ENCODE measurements at regions not wholly inside any gene's neighbourhood (a gene's known extent, or its start where the extent isn't known, plus 50 kb on each side); places are given as distances from the start of the nearest gene placed in this dataset.

DNA sequence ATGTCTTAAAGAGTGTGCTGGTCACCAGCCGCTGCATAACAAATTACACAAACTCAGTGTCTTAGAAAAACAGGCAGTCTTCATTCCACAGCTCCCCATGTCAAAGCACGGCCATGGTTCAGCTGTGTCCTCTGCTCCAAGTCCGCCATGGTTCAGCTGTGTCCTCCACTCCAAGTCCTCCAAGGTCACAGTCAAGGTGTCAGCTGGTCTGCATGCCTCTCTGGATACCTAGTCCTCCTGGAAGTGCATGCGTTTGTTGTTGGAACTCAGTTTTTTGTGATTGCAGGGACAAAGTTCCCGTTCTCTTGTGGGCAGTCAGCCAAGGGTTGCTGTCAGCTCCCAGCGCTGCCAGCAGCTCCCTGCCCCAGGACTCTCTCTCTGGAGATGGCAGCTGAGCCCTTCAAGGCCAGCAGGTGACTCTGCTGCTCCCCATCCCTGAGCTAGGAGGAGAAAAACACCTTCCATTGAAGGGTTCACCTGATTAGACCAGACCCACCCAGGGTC is 304.0 kb upstream of the MYT1L start:
- TF ChIP-seq, protein P1, sequence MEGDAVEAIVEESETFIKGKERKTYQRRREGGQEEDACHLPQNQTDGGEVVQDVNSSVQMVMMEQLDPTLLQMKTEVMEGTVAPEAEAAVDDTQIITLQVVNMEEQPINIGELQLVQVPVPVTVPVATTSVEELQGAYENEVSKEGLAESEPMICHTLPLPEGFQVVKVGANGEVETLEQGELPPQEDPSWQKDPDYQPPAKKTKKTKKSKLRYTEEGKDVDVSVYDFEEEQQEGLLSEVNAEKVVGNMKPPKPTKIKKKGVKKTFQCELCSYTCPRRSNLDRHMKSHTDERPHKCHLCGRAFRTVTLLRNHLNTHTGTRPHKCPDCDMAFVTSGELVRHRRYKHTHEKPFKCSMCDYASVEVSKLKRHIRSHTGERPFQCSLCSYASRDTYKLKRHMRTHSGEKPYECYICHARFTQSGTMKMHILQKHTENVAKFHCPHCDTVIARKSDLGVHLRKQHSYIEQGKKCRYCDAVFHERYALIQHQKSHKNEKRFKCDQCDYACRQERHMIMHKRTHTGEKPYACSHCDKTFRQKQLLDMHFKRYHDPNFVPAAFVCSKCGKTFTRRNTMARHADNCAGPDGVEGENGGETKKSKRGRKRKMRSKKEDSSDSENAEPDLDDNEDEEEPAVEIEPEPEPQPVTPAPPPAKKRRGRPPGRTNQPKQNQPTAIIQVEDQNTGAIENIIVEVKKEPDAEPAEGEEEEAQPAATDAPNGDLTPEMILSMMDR (IDR thresholded peaks at IDR 0.05), result no peak
- no peak for TF ChIP-seq POLR2AphosphoS5 (IDR thresholded peaks at IDR 0.05)

Measured in suprapubic skin (tissue), 3 donors.